GM12872 (cell line): ENCODE measurements at regions not wholly inside any gene's neighbourhood (a gene's known extent, or its start where the extent isn't known, plus 50 kb on each side); places are given as distances from the start of the nearest gene placed in this dataset.

Experiments
- CTCF ChIP-seq: IDR thresholded peaks from 3 replicates; pipeline ENCODE4 v1.5.1; 2011; ENCODE audit warnings: low read depth, mild to moderate bottlenecking, low read length, moderate library complexity; ENCODE audit not compliant: insufficient read depth

- no peak for TF ChIP-seq CTCF
Measured at GRCh38 chr12:58670623-58671022, 249.7 kb downstream of the LRIG3 start.

GRCh38 chr12:58671196-58671595 lies 249.1 kb downstream of the LRIG3 start:
- TF ChIP-seq CTCF = no peak

- no peak for TF ChIP-seq CTCF
Measured at GRCh38 chr12:58673021-58673420, 247.3 kb downstream of the LRIG3 start.

GRCh38 chr12:58678753-58679152 lies 241.6 kb downstream of the LRIG3 start:
- TF ChIP-seq CTCF = no peak

GRCh38 chr12:58681730-58682129 lies 238.6 kb downstream of the LRIG3 start:
- no peak for TF ChIP-seq CTCF

GRCh38 chr12:58695263-58695662 lies 225.0 kb downstream of the LRIG3 start:
- no peak for TF ChIP-seq CTCF

- TF ChIP-seq CTCF = no peak
Measured at GRCh38 chr12:58701536-58701935, 218.8 kb downstream of the LRIG3 start.

- no peak for TF ChIP-seq CTCF
Measured at GRCh38 chr12:58703866-58704265, 216.4 kb downstream of the LRIG3 start.
